ENCODE measurements at regions not wholly inside any gene's neighbourhood (a gene's known extent, or its start where the extent isn't known, plus 50 kb on each side); places are given as distances from the start of the nearest gene placed in this dataset.

GRCh38 chr2:215784371-215784783, 229.0 kb downstream of the MREG start:
- Histone ChIP-seq H3K9ac (ENCODE audit: control insufficient read depth, insufficient read depth, low read length) (no peak overlapping the region), H2AFZ (ENCODE audit: control insufficient read depth, low read depth, low read length) (no peak overlapping the region), H3K4me2 (ENCODE audit: control insufficient read depth, insufficient read depth) (no peak overlapping the region), H3K9me3 (replicated peaks; ENCODE audit: control insufficient read depth, insufficient read depth, low read length) (no peaks in the 10 kb centered on the region), H4K20me1 (ENCODE audit: control insufficient read depth, insufficient read depth) (no peaks in the 10 kb centered on the region; the same call in 1 of the 2 replicates), H3K36me3 (ENCODE audit: control insufficient read depth in 2 of 2, insufficient read depth in 2 of 2, low read length in 1 of 2) (no peaks in the 10 kb centered on the region), H3K4me3 (no peak overlapping the region), H3K27ac (ENCODE audit: control insufficient read depth, insufficient read depth) (no peak overlapping the region), H3K4me1 (ENCODE audit: control insufficient read depth, insufficient read depth, low read length) (no peaks in the 10 kb centered on the region), H3K79me2 (ENCODE audit: control insufficient read depth, insufficient read depth, low read length) (no peaks in the 10 kb centered on the region), H3K27me3 (replicated peaks in 1 of 2; ENCODE audit: control insufficient read depth in 2 of 2, insufficient read depth in 2 of 2, low read length in 1 of 2) (no peaks in the 10 kb centered on the region)
- ChIA-PET SMC1A (ENCODE audit: uncharacterized antibody, unreplicated experiment) (interaction anchor here (0.7 to 1.1 kb wide), 3 partner anchors 27 to 34 kb away, joined by 3 to 4 read pairs (median 3); no protein-coding TSS in a partner anchor), POLR2A (interaction anchor here (0.5 to 0.7 kb wide), 3 partner anchors 8 to 230 kb away, joined by 3 to 5 read pairs (median 4); no protein-coding TSS in a partner anchor), CTCF (interaction anchor here (0.6 to 1.8 kb wide), 2 partner anchors 10 to 73 kb away, joined by 3 to 6 read pairs; no protein-coding TSS in a partner anchor), RAD21 (ENCODE audit: unreplicated experiment) (interaction anchor here (0.9 kb wide), 1 partner anchor 19 kb away, joined by 3 read pairs; no protein-coding TSS in a partner anchor)
- DNase-seq (ENCODE audit: low read depth, low spot score) (no peak), FAIRE-seq (no peak), ATAC-seq (no peak)
- WGBS (ENCODE audit: insufficient coverage, insufficient replicate concordance, low lambda C conversion rate, missing lambda C conversion rate) = 23% methylated on average over 3 of the region's 3 CpGs
- intact Hi-C loops (cut with micrococcal nuclease; ENCODE audit: unreplicated experiment) = no loop called here
- no TSS peak for BruUV-seq (replicated peaks)
- in situ Hi-C loops (cut with MboI) = no loop called here
- no peak for TF ChIP-seq SP1 (IDR thresholded peaks at IDR 0.05; ENCODE audit: low read depth, low read length)
- no peak for TF ChIP-seq MEF2A (IDR thresholded peaks at IDR 0.05; ENCODE audit: insufficient read depth, low read depth, low read length)
- no peak for TF ChIP-seq ATF3 (IDR thresholded peaks at IDR 0.05; ENCODE audit: borderline replicate concordance, extremely low read depth, low read depth, low read length)
- TF ChIP-seq NR2C2 (IDR thresholded peaks at IDR 0.05; ENCODE audit: borderline replicate concordance, control insufficient read depth, insufficient read length, low read depth) = no peak
- TF ChIP-seq CUX1 (IDR thresholded peaks at IDR 0.05; ENCODE audit: insufficient replicate concordance, low read depth, low read length) = no peak
- TF ChIP-seq SRF (IDR thresholded peaks at IDR 0.05; ENCODE audit: low read depth in 2 of 2, low read length in 2 of 2) = no peak
- TF ChIP-seq ZBED1 (IDR thresholded peaks at IDR 0.05; ENCODE audit: borderline replicate concordance) = no peak
- no peak for TF ChIP-seq CHD2 (IDR thresholded peaks at IDR 0.05; ENCODE audit: borderline replicate concordance, low read depth, low read length)
- TF ChIP-seq MYB (IDR thresholded peaks at IDR 0.05; ENCODE audit: borderline replicate concordance, low read depth, low read length) = no peak
- TF ChIP-seq BCL3 (IDR thresholded peaks at IDR 0.05; ENCODE audit: borderline replicate concordance, insufficient read depth, low read depth, low read length, poor library complexity, severe bottlenecking) = no peak
- TF ChIP-seq TCF7 (IDR thresholded peaks at IDR 0.05; ENCODE audit: borderline replicate concordance) = no peak
- no peak for TF ChIP-seq SPI1 (IDR thresholded peaks at IDR 0.05; ENCODE audit: borderline replicate concordance, insufficient read depth, low read depth, low read length)
- TF ChIP-seq ATF2 (IDR thresholded peaks at IDR 0.05; ENCODE audit: low read length) = no peak
- TF ChIP-seq RELB (IDR thresholded peaks at IDR 0.05; ENCODE audit: low read depth) = no peak
